Chondrocyte (in vitro differentiated cells): ENCODE measurements at regions not wholly inside any gene's neighbourhood (a gene's known extent, or its start where the extent isn't known, plus 50 kb on each side); places are given as distances from the start of the nearest gene placed in this dataset.
A peak's percentile ranks its signal among the peaks of the same experiment; 100 is the strongest.

Experiments
- DNase-seq: peaks from one replicate; pipeline ENCODE4 v3.0.0; 2021; ENCODE audit warnings: mixed read lengths, low spot score
- H3K27ac Mint-ChIP-seq: one replicate; pipeline ENCODE4 v1.8.0; 2021; ENCODE audit warnings: mild to moderate bottlenecking, moderate library complexity, mixed read lengths; ENCODE audit not compliant: unreplicated experiment
- H3K27me3 Mint-ChIP-seq: 2 replicates; pipeline ENCODE4 v1.8.0; 2021; ENCODE audit warnings: low read depth, mixed read lengths
- H3K36me3 Mint-ChIP-seq: 2 replicates; pipeline ENCODE4 v1.8.0; 2021; ENCODE audit warnings: low read depth, mixed read lengths
- H3K4me1 Mint-ChIP-seq: 2 replicates; pipeline ENCODE4 v1.8.0; 2021; ENCODE audit warnings: low read depth, mild to moderate bottlenecking, mixed read lengths
- H3K4me3 Mint-ChIP-seq: one replicate; pipeline ENCODE4 v1.8.0; 2021; ENCODE audit warnings: mild to moderate bottlenecking, moderate library complexity, mixed read lengths; ENCODE audit not compliant: unreplicated experiment
- H3K9me3 Mint-ChIP-seq: 2 replicates; pipeline ENCODE4 v1.8.0; 2021; ENCODE audit warnings: low read depth, mixed read lengths
- CTCF ChIP-seq: fragments of 200-600 bp; sonication (generic); IDR thresholded peaks from 2 replicates; pipeline ENCODE4 v1.5.0; 2021; ENCODE audit warnings: antibody characterized with exemption, mild to moderate bottlenecking, moderate library complexity

- Mint-ChIP-seq H3K27ac (no peak overlapping the region), H3K36me3 (peaks cover 1% of the 10 kb centered on the region), H3K4me1 (peaks cover 3% of the 10 kb centered on the region), H3K27me3 (peaks cover 40% of the 10 kb centered on the region), H3K9me3 (peaks cover 9% of the 10 kb centered on the region), H3K4me3 (no peak overlapping the region)
- peak; percentile 86 for TF ChIP-seq CTCF
- no peak for DNase-seq
These were observed 329.9 kb downstream of the TRIB2 start for GRCh38 chr2:13046557-13047165.

GRCh38 chr2:13050764-13051163, 334.0 kb downstream of the TRIB2 start:
- TF ChIP-seq CTCF: no peak
- H3K36me3 Mint-ChIP-seq: peaks cover 1% of the 10 kb centered on the region
- DNase-seq: no peak
- no peaks in the 10 kb centered on the region for H3K9me3 Mint-ChIP-seq
- no peak overlapping the region for H3K4me3 Mint-ChIP-seq
- H3K27me3 Mint-ChIP-seq: peaks cover 30% of the 10 kb centered on the region
- peaks cover 3% of the 10 kb centered on the region for H3K4me1 Mint-ChIP-seq
- H3K27ac Mint-ChIP-seq: no peak overlapping the region

GRCh38 chr2:13052547-13052946, 335.8 kb downstream of the TRIB2 start:
- Mint-ChIP-seq H3K4me3 (no peak overlapping the region), H3K4me1 (peaks cover 3% of the 10 kb centered on the region), H3K27me3 (peaks cover 28% of the 10 kb centered on the region), H3K27ac (no peak overlapping the region), H3K36me3 (peaks cover 1% of the 10 kb centered on the region), H3K9me3 (no peaks in the 10 kb centered on the region)
- no peak for TF ChIP-seq CTCF
- DNase-seq: no peak

GRCh38 chr2:13056259-13056843, 339.6 kb downstream of the TRIB2 start:
- Mint-ChIP-seq H3K27ac (no peak overlapping the region), H3K4me3 (no peak overlapping the region), H3K9me3 (no peaks in the 10 kb centered on the region), H3K4me1 (no peaks in the 10 kb centered on the region), H3K27me3 (peaks cover 47% of the 10 kb centered on the region), H3K36me3 (no peaks in the 10 kb centered on the region)
- no peak for DNase-seq
- TF ChIP-seq CTCF: peak; percentile 85

- no peak overlapping the region for H3K4me3 Mint-ChIP-seq
- peaks cover 49% of the 10 kb centered on the region for H3K27me3 Mint-ChIP-seq
- no peaks in the 10 kb centered on the region for H3K9me3 Mint-ChIP-seq
- no peak for TF ChIP-seq CTCF
- no peak for DNase-seq
- H3K4me1 Mint-ChIP-seq: no peaks in the 10 kb centered on the region
- no peaks in the 10 kb centered on the region for H3K36me3 Mint-ChIP-seq
- H3K27ac Mint-ChIP-seq: no peak overlapping the region
These were observed 340.9 kb downstream of the TRIB2 start for GRCh38 chr2:13057671-13058070.
